Posterior vena cava (tissue), 2 donors: ENCODE measurements at regions not wholly inside any gene's neighbourhood (a gene's known extent, or its start where the extent isn't known, plus 50 kb on each side); places are given as distances from the start of the nearest gene placed in this dataset.

Source experiments
- DNase-seq: peaks from one replicate; pipeline ENCODE4 v3.0.0-alpha.2; 2020; ENCODE audit warnings: low spot score
- intact Hi-C, 2 donors: fragments of 100-400 bp; cut with DNase I; formaldehyde crosslinking; loops; one replicate each; pipeline versions ENCODE4 v1.14.1 to v1.14.2; 2022 to 2023
- donor health status: DM: yes; HTN: yes; CAD: no.
- donor health status: DM: yes; HTN: yes; CAD: no.

- no peak for DNase-seq
- intact Hi-C loops: no loop called here
Measured at GRCh38 chr3:187921391-187922074, 176.3 kb upstream of the BCL6 start.

- DNase-seq: no peak
- intact Hi-C loops: no loop called here
Measured at GRCh38 chr3:187922704-187923416, 177.6 kb upstream of the BCL6 start.

GRCh38 chr3:187924651-187925050 is 179.4 kb upstream of the BCL6 start:
- DNase-seq: no peak
- intact Hi-C loops: no loop called here

- intact Hi-C loops: no loop called here
Measured at GRCh38 chr3:187925326-187925725, 180.1 kb upstream of the BCL6 start.

GRCh38 chr3:187926620-187927019 is 181.4 kb upstream of the BCL6 start:
- DNase-seq: no peak
- intact Hi-C loops: no loop called here

More at GRCh38 chr3:187925326-187925725, 180.1 kb upstream of the BCL6 start:
- no peak for DNase-seq

GRCh38 chr3:187927565-187927964 is 182.3 kb upstream of the BCL6 start:
- DNase-seq: no peak
- intact Hi-C loops: no loop called here

- DNase-seq: no peak
- intact Hi-C loops: no loop called here
Measured at GRCh38 chr3:187929112-187929816, 184.0 kb upstream of the BCL6 start.

GRCh38 chr3:187930021-187930420 is 184.8 kb upstream of the BCL6 start:
- DNase-seq: no peak
- intact Hi-C loops: no loop called here

- intact Hi-C loops: no loop called here
- DNase-seq: no peak
Measured at GRCh38 chr3:187931101-187931500, 185.8 kb upstream of the BCL6 start.

- intact Hi-C loops: no loop called here
- no peak for DNase-seq
Measured at GRCh38 chr3:187931770-187932278, 186.6 kb upstream of the BCL6 start.

GRCh38 chr3:187932530-187932929 is 187.3 kb upstream of the BCL6 start:
- DNase-seq: no peak
- intact Hi-C loops: no loop called here

- intact Hi-C loops: no loop called here
- DNase-seq: no peak
Measured at GRCh38 chr3:187935623-187936156, 190.4 kb upstream of the BCL6 start.

GRCh38 chr3:187936676-187937075 is 191.4 kb upstream of the BCL6 start:
- no peak for DNase-seq

GRCh38 chr3:187939891-187940290 is 194.6 kb upstream of the BCL6 start:
- intact Hi-C loops: no loop called here

More at GRCh38 chr3:187936676-187937075, 191.4 kb upstream of the BCL6 start:
- intact Hi-C loops: no loop called here

GRCh38 chr3:187941135-187941847 is 196.0 kb upstream of the BCL6 start:
- no peak for DNase-seq
- intact Hi-C loops: no loop called here

More at GRCh38 chr3:187939891-187940290, 194.6 kb upstream of the BCL6 start:
- no peak for DNase-seq

- intact Hi-C loops: no loop called here
- no peak for DNase-seq
Measured at GRCh38 chr3:187941848-187942194, 196.6 kb upstream of the BCL6 start.

GRCh38 chr3:187942658-187943241 is 197.5 kb upstream of the BCL6 start:
- intact Hi-C loops: no loop called here
- DNase-seq: no peak

GRCh38 chr3:187943677-187944389 is 198.6 kb upstream of the BCL6 start:
- DNase-seq: no peak
- intact Hi-C loops: no loop called here
